ENCODE measurements at regions not wholly inside any gene's neighbourhood (a gene's known extent, or its start where the extent isn't known, plus 50 kb on each side); places are given as distances from the start of the nearest gene placed in this dataset.

GRCh38 chr14:100442498-100443490 is 119.7 kb downstream of the SLC25A47 start:
- no TSS peak for BruUV-seq (replicated peaks)
- Mint-ChIP-seq H3K4me1 (ENCODE audit: insufficient read depth, unreplicated experiment) (peaks cover 23% of the 10 kb centered on the region), H3K27ac (ENCODE audit: low read depth, unreplicated experiment) (no peak overlapping the region), H3K4me3 (ENCODE audit: unreplicated experiment) (no peak overlapping the region), H3K36me3 (ENCODE audit: insufficient read depth, unreplicated experiment) (no peaks in the 10 kb centered on the region), H3K27me3 (ENCODE audit: insufficient read depth, unreplicated experiment) (no peaks in the 10 kb centered on the region), H3K9me3 (ENCODE audit: unreplicated experiment) (no peaks in the 10 kb centered on the region)
- DNase-seq (ENCODE audit: unreplicated experiment), result no peak
- no peak for TF ChIP-seq CTCF (IDR thresholded peaks at IDR 0.05; ENCODE audit: unreplicated experiment)
- ChIA-PET CTCF (interaction anchor here (0.5 to 8.9 kb wide), 9 partner anchors 25 to 1186 kb away, joined by 3 to 81 read pairs (median 4); no protein-coding TSS in a partner anchor), POLR2A (no interaction called here)
- intact Hi-C loops (cut with micrococcal nuclease), result no loop called here

- peaks cover 23% of the 10 kb centered on the region for H3K4me1 Mint-ChIP-seq (ENCODE audit: insufficient read depth, unreplicated experiment)
- no peak overlapping the region for H3K4me3 Mint-ChIP-seq (ENCODE audit: unreplicated experiment)
- H3K27me3 Mint-ChIP-seq (ENCODE audit: insufficient read depth, unreplicated experiment), result no peaks in the 10 kb centered on the region
- no TSS peak for BruUV-seq (replicated peaks)
- H3K36me3 Mint-ChIP-seq (ENCODE audit: insufficient read depth, unreplicated experiment), result no peaks in the 10 kb centered on the region
- ChIA-PET CTCF (interaction anchor here (1.0 to 8.9 kb wide), 4 partner anchors 46 to 1185 kb away, joined by 3 to 81 read pairs (median 31); no protein-coding TSS in a partner anchor), POLR2A (no interaction called here)
- no peak for DNase-seq (ENCODE audit: unreplicated experiment)
- H3K27ac Mint-ChIP-seq (ENCODE audit: low read depth, unreplicated experiment), result no peak overlapping the region
- intact Hi-C loops (cut with micrococcal nuclease), result no loop called here
- H3K9me3 Mint-ChIP-seq (ENCODE audit: unreplicated experiment), result no peaks in the 10 kb centered on the region
- no peak for TF ChIP-seq CTCF (IDR thresholded peaks at IDR 0.05; ENCODE audit: unreplicated experiment)
Observed at GRCh38 chr14:100443603-100444002, 120.5 kb downstream of the SLC25A47 start.

- Mint-ChIP-seq H3K27ac (ENCODE audit: low read depth, unreplicated experiment) (no peak overlapping the region), H3K9me3 (ENCODE audit: unreplicated experiment) (no peaks in the 10 kb centered on the region), H3K4me1 (ENCODE audit: insufficient read depth, unreplicated experiment) (peaks cover 6% of the 10 kb centered on the region), H3K36me3 (ENCODE audit: insufficient read depth, unreplicated experiment) (no peaks in the 10 kb centered on the region), H3K27me3 (ENCODE audit: insufficient read depth, unreplicated experiment) (no peaks in the 10 kb centered on the region), H3K4me3 (ENCODE audit: unreplicated experiment) (no peak overlapping the region)
- DNase-seq (ENCODE audit: unreplicated experiment), result no peak
- CTCF ChIA-PET, result interaction anchor here (0.6 to 8.9 kb wide), 3 partner anchors 60 to 200 kb away, joined by 3 to 81 read pairs (median 7); no protein-coding TSS in a partner anchor
- POLR2A ChIA-PET, result interaction anchor here (0.6 kb wide), 1 partner anchor 193 kb away, joined by 3 read pairs; no protein-coding TSS in a partner anchor
- BruUV-seq (replicated peaks), result no TSS peak
- no peak for TF ChIP-seq CTCF (IDR thresholded peaks at IDR 0.05; ENCODE audit: unreplicated experiment)
- intact Hi-C loops (cut with micrococcal nuclease), result no loop called here
Observed at GRCh38 chr14:100445436-100446088, 122.4 kb downstream of the SLC25A47 start.

GRCh38 chr14:100446572-100446971 is 123.4 kb downstream of the SLC25A47 start:
- no TSS peak for BruUV-seq (replicated peaks)
- Mint-ChIP-seq H3K4me3 (ENCODE audit: unreplicated experiment) (no peak overlapping the region), H3K9me3 (ENCODE audit: unreplicated experiment) (no peaks in the 10 kb centered on the region), H3K27ac (ENCODE audit: low read depth, unreplicated experiment) (no peak overlapping the region), H3K36me3 (ENCODE audit: insufficient read depth, unreplicated experiment) (no peaks in the 10 kb centered on the region), H3K27me3 (ENCODE audit: insufficient read depth, unreplicated experiment) (no peaks in the 10 kb centered on the region), H3K4me1 (ENCODE audit: insufficient read depth, unreplicated experiment) (peaks cover 6% of the 10 kb centered on the region)
- intact Hi-C loops (cut with micrococcal nuclease), result no loop called here
- no peak for DNase-seq (ENCODE audit: unreplicated experiment)
- CTCF ChIA-PET, result interaction anchor here (0.8 to 8.9 kb wide), 2 partner anchors 69 to 199 kb away, joined by 4 to 81 read pairs; no protein-coding TSS in a partner anchor
- POLR2A ChIA-PET, result no interaction called here
- TF ChIP-seq CTCF (IDR thresholded peaks at IDR 0.05; ENCODE audit: unreplicated experiment), result no peak
